H9 (cell line): ENCODE measurements at regions not wholly inside any gene's neighbourhood (a gene's known extent, or its start where the extent isn't known, plus 50 kb on each side); places are given as distances from the start of the nearest gene placed in this dataset.
A peak's percentile ranks its signal among the peaks of the same experiment; 100 is the strongest.

ENCODE experiments used
- DNase-seq: peaks from one replicate; pipeline ENCODE4 v3.0.0-alpha.2; 2017
- H2AFZ ChIP-seq: one replicate; pipeline ENCODE4 v1.6.1; 2013; ENCODE audit warnings: mild to moderate bottlenecking, low read length, control low read depth, moderate library complexity
- H2AK5ac ChIP-seq: 2 replicates; pipeline ENCODE4 v1.6.1; 2013; ENCODE audit warnings: low read length, control low read depth, mixed read lengths; ENCODE audit not compliant: insufficient read length
- H2BK120ac ChIP-seq: one replicate; pipeline ENCODE4 v1.6.1; 2013; ENCODE audit warnings: low read depth, mild to moderate bottlenecking, low read length, control low read depth, inconsistent platforms; ENCODE audit not compliant: poor library complexity, severe bottlenecking
- H2BK12ac ChIP-seq: 2 replicates; pipeline ENCODE4 v1.6.1; 2013; ENCODE audit warnings: low read length, control low read depth, mixed read lengths, low read depth; ENCODE audit not compliant: insufficient read length
- H2BK15ac ChIP-seq: 2 replicates; pipeline ENCODE4 v1.6.1; 2013; ENCODE audit warnings: low read depth, low read length, control low read depth
- H2BK20ac ChIP-seq: one replicate; pipeline ENCODE4 v1.6.1; 2013; ENCODE audit warnings: low read depth, mild to moderate bottlenecking, low read length, control low read depth, inconsistent platforms; ENCODE audit not compliant: poor library complexity, severe bottlenecking
- H2BK5ac ChIP-seq: 2 replicates; pipeline ENCODE4 v1.6.1; 2013; ENCODE audit warnings: low read length, control low read depth, mixed read lengths; ENCODE audit not compliant: insufficient read length
- H3K14ac ChIP-seq: 2 replicates; pipeline ENCODE4 v1.6.1; 2013; ENCODE audit warnings: low read length, control low read depth; ENCODE audit not compliant: insufficient read depth
- H3K18ac ChIP-seq: 2 replicates; pipeline ENCODE4 v1.6.1; 2013; ENCODE audit warnings: low read depth, mild to moderate bottlenecking, mixed read lengths, low read length, control low read depth; ENCODE audit not compliant: insufficient read length
- H3K23ac ChIP-seq: 2 replicates; pipeline ENCODE4 v1.6.1; 2013; ENCODE audit warnings: low read length, control low read depth, mixed read lengths, low read depth; ENCODE audit not compliant: insufficient read length
- H3K23me2 ChIP-seq: 2 replicates; pipeline ENCODE4 v1.6.1; 2013; ENCODE audit warnings: low read depth, mild to moderate bottlenecking, mixed read lengths, low read length, control low read depth; ENCODE audit not compliant: insufficient read length, poor library complexity, severe bottlenecking
- H3K27ac ChIP-seq: 2 replicates; pipeline ENCODE4 v1.5.1; 2013; ENCODE audit warnings: low read length, control low read depth, mixed read lengths, low read depth; ENCODE audit not compliant: insufficient read length
- H3K27me3 ChIP-seq: 2 replicates; pipeline ENCODE4 v1.6.1; 2013; ENCODE audit warnings: low read length, control low read depth, inconsistent platforms; ENCODE audit not compliant: insufficient read depth
- H3K4ac ChIP-seq: 2 replicates; pipeline ENCODE4 v1.6.1; 2013; ENCODE audit warnings: low read depth, mild to moderate bottlenecking, control low read depth, inconsistent platforms, low read length, moderate library complexity
- H3K4me1 ChIP-seq: 2 replicates; pipeline ENCODE4 v1.6.1; 2013; ENCODE audit warnings: low read length, control low read depth, inconsistent platforms; ENCODE audit not compliant: insufficient read depth
- H3K4me2 ChIP-seq: 2 replicates; pipeline ENCODE4 v1.6.1; 2013; ENCODE audit warnings: low read length, control low read depth, mixed read lengths; ENCODE audit not compliant: insufficient read length, insufficient read depth
- H3K56ac ChIP-seq: 2 replicates; pipeline ENCODE4 v1.6.1; 2013; ENCODE audit warnings: low read depth, mild to moderate bottlenecking, mixed read lengths, low read length, control low read depth; ENCODE audit not compliant: insufficient read length
- H3K79me1 ChIP-seq: 2 replicates; pipeline ENCODE4 v1.6.1; 2013; ENCODE audit warnings: low read depth, mild to moderate bottlenecking, moderate library complexity, low read length, control low read depth, inconsistent platforms; ENCODE audit not compliant: insufficient read depth, poor library complexity, severe bottlenecking
- H3K79me2 ChIP-seq: 2 replicates; pipeline ENCODE4 v1.6.1; 2013; ENCODE audit warnings: low read length, control low read depth, inconsistent platforms; ENCODE audit not compliant: insufficient read depth
- H3K9ac ChIP-seq: 2 replicates; pipeline ENCODE4 v1.6.1; 2013; ENCODE audit warnings: low read length, control low read depth, mixed read lengths; ENCODE audit not compliant: insufficient read length; ENCODE audit errors: extremely low read depth
- H3K9me3 ChIP-seq: one replicate; pipeline ENCODE4 v1.6.1; 2013; ENCODE audit warnings: low read depth, low read length, inconsistent platforms; ENCODE audit not compliant: control insufficient read depth
- H3T11ph ChIP-seq: one replicate; pipeline ENCODE4 v1.6.1; 2013; ENCODE audit warnings: mild to moderate bottlenecking, low read length, control low read depth, inconsistent platforms
- H4K20me1 ChIP-seq: one replicate; pipeline ENCODE4 v1.6.1; 2013; ENCODE audit not compliant: control insufficient read depth, insufficient read length, insufficient read depth
- H4K5ac ChIP-seq: 2 replicates; pipeline ENCODE4 v1.6.1; 2013; ENCODE audit warnings: low read depth, mild to moderate bottlenecking, mixed read lengths, low read length, control low read depth; ENCODE audit not compliant: insufficient read length
- H4K8ac ChIP-seq: replicated peaks from 2 replicates; pipeline ENCODE4 v1.6.1; 2013; ENCODE audit warnings: low read length, control low read depth, mixed read lengths, low read depth; ENCODE audit not compliant: insufficient read length
- H4K91ac ChIP-seq: 2 replicates; pipeline ENCODE4 v1.6.1; 2013; ENCODE audit warnings: low read depth, mild to moderate bottlenecking, moderate library complexity, mixed read lengths, low read length, control low read depth; ENCODE audit not compliant: insufficient read length
- H3K27ac Mint-ChIP-seq, 3 experiments: 2 replicates in 2 of 3; 3 replicates in 1 of 3; pipeline ENCODE4 v1.8.0; 2020 to 2021; ENCODE audit warnings: mixed read lengths in 3 of 3, mild to moderate bottlenecking in 1 of 3, moderate library complexity in 1 of 3
- H3K27me3 Mint-ChIP-seq: 2 replicates; pipeline ENCODE4 v1.8.0; 2021; ENCODE audit warnings: low read depth, mild to moderate bottlenecking, moderate library complexity, mixed read lengths
- H3K36me3 Mint-ChIP-seq, 3 experiments: 2 replicates in 2 of 3; 3 replicates in 1 of 3; pipeline ENCODE4 v1.8.0; 2020 to 2021; ENCODE audit warnings: low read depth in 3 of 3, mixed read lengths in 3 of 3; ENCODE audit not compliant: insufficient read depth in 1 of 3
- H3K4me1 Mint-ChIP-seq, 2 experiments: 2 replicates each; pipeline ENCODE4 v1.8.0; 2020; ENCODE audit warnings: mixed read lengths in 2 of 2
- H3K4me3 Mint-ChIP-seq, 2 experiments: 2 replicates in 1 of 2; 3 replicates in 1 of 2; pipeline ENCODE4 v1.8.0; 2020 to 2021; ENCODE audit warnings: mild to moderate bottlenecking in 2 of 2, mixed read lengths in 2 of 2, moderate library complexity in 1 of 2
- H3K9me3 Mint-ChIP-seq, 2 experiments: 2 replicates in 1 of 2; 3 replicates in 1 of 2; pipeline ENCODE4 v1.8.0; 2020; ENCODE audit warnings: mild to moderate bottlenecking in 2 of 2, mixed read lengths in 2 of 2, moderate library complexity in 1 of 2
- CTCF ChIP-seq: fragments of 200-600 bp; sonication (generic); conservative IDR thresholded peaks from 3 replicates; pipeline ENCODE4 v1.8.0; 2021; ENCODE audit warnings: antibody characterized with exemption, mild to moderate bottlenecking
- WGBS: extraction: QIAGEN DNeasy Blood & Tissue Kit; methylation state at CpG from one replicate; pipeline ENCODE4 v1.1.7; 2013; ENCODE audit warnings: missing lambda C conversion rate, low lambda C conversion rate, mixed read lengths; ENCODE audit not compliant: insufficient read length; ENCODE audit errors: extremely low coverage; 5-methylcytosine and 5-hydroxymethylcytosine counted together

DNA sequence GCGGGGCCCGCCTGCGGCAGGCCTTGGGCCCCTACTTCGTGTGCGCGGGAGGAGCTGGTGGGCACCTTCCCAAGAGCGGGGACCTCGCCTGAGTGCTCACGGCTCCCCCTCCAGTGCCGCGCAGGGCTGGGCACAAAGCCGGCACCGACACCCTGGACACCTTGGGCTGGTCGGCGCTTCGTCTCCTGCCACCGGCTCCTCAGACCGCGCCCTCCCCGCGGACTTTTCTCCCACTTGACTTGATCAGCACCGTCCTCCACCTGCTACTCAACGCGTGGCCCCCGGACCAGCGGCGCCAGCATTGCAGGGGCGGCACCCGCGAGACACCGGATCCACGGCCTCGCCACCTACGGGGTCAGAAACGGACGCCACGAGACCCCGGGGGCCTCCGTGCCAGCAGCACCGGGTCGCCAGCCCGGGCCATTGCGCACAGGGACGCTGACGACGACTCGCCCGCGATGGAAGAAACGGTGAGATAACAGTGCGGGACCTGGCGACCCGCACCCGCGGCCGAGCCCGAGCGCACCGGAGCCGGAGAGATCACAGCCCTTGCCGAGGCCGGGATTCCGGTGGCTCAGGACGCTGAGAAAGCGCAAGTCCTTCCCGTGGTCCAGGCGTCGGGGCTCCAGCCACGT is 154.2 kb downstream of the DLL1 start:
- Histone ChIP-seq H3K79me1 (no peaks in the 10 kb centered on the region), H3K9me3 (no peaks in the 10 kb centered on the region), H3K4ac (no peak overlapping the region), H4K5ac (no peak overlapping the region), H3T11ph (no peak overlapping the region), H2BK15ac (no peak overlapping the region), H3K9ac (no peak overlapping the region), H3K4me2 (no peak overlapping the region), H4K20me1 (no peaks in the 10 kb centered on the region), H2BK5ac (no peak overlapping the region), H2BK20ac (no peak overlapping the region), H3K27ac (no peak overlapping the region), H3K27me3 (no peaks in the 10 kb centered on the region), H3K23me2 (no peaks in the 10 kb centered on the region), H3K4me1 (no peaks in the 10 kb centered on the region), H2AFZ (no peak overlapping the region), H3K23ac (no peak overlapping the region), H3K18ac (no peak overlapping the region), H4K91ac (no peak overlapping the region), H4K8ac (no peak overlapping the region), H3K79me2 (no peaks in the 10 kb centered on the region), H2BK12ac (no peak overlapping the region), H2AK5ac (no peak overlapping the region), H2BK120ac (no peak overlapping the region), H3K14ac (no peak overlapping the region), H3K56ac (no peak overlapping the region)
- no CpG with 5 or more reads among the region's 69 CpGs for WGBS
- TF ChIP-seq CTCF = no peak
- Mint-ChIP-seq H3K9me3 (peaks cover 30 to 33% of the 10 kb centered on the region in 2 experiments), H3K4me1 (peaks cover 0 to 5% of the 10 kb centered on the region in 2 experiments; a peak in 3 of 4 replicates), H3K27me3 (peaks cover 18% of the 10 kb centered on the region), H3K36me3 (peaks cover 7 to 24% (median 11%) of the 10 kb centered on the region in 3 experiments), H3K4me3 (no peak overlapping the region), H3K27ac (no peak overlapping the region)
- DNase-seq = peak; percentile 19
